H1 (cell line): ENCODE measurements at regions not wholly inside any gene's neighbourhood (a gene's known extent, or its start where the extent isn't known, plus 50 kb on each side); places are given as distances from the start of the nearest gene placed in this dataset.

Experiments
- ATF3 ChIP-seq: IDR thresholded peaks from 2 replicates; pipeline ENCODE4 v1.6.1; 2011; ENCODE audit warnings: low read depth, mild to moderate bottlenecking, low read length; ENCODE audit not compliant: insufficient read depth
- CEBPB ChIP-seq: IDR thresholded peaks from 2 replicates; pipeline ENCODE4 v1.6.1; 2012; ENCODE audit warnings: low read depth, low read length
- EGR1 ChIP-seq: IDR thresholded peaks from 2 replicates; pipeline ENCODE4 v1.6.1; 2011; ENCODE audit warnings: low read depth, low read length, borderline replicate concordance
- KDM4A ChIP-seq: IDR thresholded peaks from one replicate; pipeline ENCODE4 v1.7.1; 2012; ENCODE audit warnings: low read depth, mild to moderate bottlenecking, moderate library complexity, low read length, inconsistent platforms; ENCODE audit not compliant: severe bottlenecking
- MAFK ChIP-seq: IDR thresholded peaks from 2 replicates; pipeline ENCODE4 v1.6.1; 2012; ENCODE audit warnings: low read depth, mild to moderate bottlenecking, improper control_type of control experiment, low read length
- NANOG ChIP-seq: IDR thresholded peaks from 2 replicates; pipeline ENCODE4 v1.6.1; 2011; ENCODE audit warnings: low read length, low read depth, mild to moderate bottlenecking, inconsistent platforms; ENCODE audit not compliant: insufficient read depth, poor library complexity, severe bottlenecking
- NRF1 ChIP-seq: IDR thresholded peaks from 2 replicates; pipeline ENCODE4 v1.6.1; 2011; ENCODE audit warnings: mild to moderate bottlenecking, low read depth, low read length, improper control_type of control experiment

DNA sequence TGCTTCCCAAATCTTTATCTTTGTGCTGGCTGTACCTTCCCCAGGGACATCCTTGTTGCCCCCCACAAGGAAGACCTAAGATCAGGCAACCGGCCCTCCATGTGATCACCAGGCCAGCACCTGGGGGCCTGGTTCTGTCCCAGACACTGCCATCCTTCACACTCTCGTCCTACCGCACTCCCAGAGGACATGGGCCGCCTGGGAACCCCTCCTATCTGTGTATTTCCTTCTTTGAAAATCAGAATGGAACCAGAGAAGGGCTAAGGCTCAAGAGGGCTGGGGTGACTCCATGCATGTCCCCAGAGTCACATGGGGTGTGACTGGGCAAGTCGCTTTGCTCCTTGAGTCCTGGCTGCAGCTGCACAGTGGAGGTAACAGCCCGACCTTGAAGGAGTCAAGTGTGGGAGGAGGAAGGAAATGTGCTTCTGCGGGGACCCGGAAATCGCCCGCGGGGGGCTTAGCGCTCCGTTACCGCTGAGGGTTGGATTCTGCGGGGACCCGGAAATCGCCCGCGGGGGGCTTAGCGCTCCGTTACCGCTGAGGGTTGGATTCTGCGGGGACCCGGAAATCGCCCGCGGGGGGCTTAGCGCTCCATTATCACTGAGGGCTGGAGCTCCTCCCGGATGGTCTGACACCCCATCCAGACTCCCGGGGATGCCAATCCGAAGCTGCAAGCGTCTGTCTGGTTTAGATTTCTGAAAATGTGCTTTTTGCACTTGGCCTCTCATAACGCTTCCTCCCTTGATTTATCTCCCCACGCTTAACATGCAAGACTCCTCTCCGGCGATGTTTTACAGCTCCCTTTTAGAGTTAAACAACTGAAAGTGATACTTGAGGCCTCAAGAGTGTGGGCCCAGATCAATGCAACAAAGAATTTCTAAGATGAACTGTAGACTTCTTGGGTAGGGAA is 278.9 kb downstream of the NPHP4 start (continued):
- TF ChIP-seq NANOG (no peak), ATF3 (no peak), CEBPB (no peak), MAFK (no peak), EGR1 (no peak), KDM4A (no peak), NRF1 (no peak)
